Stimulated activated CD8-positive, alpha-beta memory T cell treated with anti-CD3 and anti-CD28 coated beads, Interleukin-2, amount 100 ng/mL, for 1 hour (primary cell): ENCODE measurements at regions not wholly inside any gene's neighbourhood (a gene's known extent, or its start where the extent isn't known, plus 50 kb on each side); places are given as distances from the start of the nearest gene placed in this dataset.

Experiments used
- DNase-seq, 2 donors: peaks; one replicate each; pipeline ENCODE4 v3.0.0-alpha.2; 2020; ENCODE audit warnings: low read depth in 2 of 2

DNA sequence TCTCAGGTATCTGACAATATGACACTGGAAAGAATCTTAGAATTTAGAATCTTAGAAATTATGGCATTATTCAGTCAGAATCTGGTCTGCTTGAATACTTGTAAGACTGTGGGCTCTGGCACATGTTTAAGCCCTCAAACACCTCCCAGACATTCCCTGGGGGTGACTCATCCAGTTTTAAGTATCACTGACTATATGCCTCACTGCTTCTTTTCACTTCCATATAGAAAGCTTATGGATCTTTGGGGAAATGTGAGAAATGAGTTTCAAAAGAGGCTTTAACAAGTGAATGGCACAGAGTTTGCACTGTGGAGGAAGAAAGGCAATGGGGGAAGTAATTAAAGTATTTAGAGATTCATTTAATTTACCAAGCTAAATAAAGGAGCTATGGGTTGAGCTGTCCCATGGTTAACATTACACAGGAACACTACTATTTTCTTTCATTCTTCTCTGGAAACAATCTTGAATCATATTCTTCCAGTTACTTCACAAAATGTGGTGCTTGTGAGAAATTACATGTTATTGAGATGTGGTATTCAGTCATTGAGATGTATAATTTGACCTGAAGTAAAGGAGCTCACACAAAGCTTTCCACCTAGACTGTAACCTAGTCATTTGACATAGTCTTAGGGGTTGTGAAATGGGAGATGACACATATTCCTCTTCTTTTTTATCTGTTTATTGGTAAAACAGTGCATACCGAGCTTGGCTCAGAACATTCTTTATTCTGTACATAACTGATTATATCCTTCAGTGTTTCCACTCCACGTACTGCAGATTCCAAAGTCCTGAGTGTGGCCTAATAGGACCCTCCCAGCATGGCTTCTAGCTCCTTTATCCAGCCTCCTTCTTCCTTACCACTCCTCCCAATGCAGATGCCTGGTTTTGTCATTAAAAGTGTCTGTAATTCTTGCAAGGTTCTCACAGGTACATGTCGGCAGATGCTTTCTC lies 544.6 kb upstream of the NECTIN3 start:
- no peak for DNase-seq

DNA sequence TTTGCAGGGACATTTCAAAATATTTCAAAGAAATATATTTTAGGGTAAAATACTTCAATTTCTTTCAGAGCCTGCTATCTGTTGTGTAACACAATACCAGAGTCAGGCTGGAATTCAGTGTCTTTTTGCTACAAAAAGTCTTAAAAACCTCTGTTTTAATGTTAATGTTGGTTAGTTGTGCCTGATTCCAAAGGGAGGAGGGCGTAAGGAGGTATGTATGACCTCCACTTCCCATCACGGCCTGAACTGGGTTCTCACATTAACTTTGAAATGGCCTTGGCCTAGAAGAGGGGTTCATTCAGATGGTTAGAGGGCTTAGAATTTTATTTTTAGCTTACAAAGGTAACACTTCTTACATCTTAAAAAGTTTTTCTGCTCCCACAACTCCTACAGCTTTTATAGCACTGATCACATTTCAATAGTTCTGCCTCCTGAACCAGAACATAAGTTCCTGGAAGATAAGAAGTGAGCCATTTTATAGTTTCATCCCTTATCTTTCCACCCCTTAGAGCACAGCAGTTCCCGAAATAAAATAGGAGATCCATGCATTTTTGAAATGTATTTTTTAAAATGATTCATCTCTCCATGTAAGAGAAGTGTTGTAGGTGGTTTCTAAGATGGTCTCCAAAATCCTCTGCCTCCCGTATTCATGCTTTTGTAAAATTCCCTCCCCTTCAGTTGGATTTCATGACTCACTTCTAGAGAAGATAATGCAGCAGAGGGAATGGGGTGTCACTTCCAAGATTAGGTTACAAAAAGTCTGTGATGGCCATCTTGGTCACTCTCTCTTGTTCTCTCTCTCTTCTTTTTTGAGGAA lies 543.1 kb upstream of the NECTIN3 start:
- no peak for DNase-seq

DNA sequence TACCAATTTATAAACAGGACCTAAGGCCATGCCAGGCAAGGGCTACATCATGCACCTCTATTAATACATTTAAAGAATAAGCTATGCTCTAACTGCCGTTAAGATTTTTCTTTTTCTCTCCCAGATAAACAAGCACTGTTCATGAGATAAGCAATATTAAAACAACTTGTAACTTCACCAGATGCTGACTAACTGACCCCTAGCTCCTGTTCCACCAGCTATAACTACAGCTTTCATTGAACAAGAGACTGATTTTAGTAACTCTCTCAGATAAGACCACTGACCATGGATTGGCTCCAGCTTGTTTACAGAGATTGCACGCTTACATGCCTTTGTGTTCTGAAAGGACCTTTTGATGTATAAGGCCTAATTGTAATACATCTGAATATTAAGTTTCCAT lies 540.7 kb upstream of the NECTIN3 start:
- DNase-seq = no peak

DNA sequence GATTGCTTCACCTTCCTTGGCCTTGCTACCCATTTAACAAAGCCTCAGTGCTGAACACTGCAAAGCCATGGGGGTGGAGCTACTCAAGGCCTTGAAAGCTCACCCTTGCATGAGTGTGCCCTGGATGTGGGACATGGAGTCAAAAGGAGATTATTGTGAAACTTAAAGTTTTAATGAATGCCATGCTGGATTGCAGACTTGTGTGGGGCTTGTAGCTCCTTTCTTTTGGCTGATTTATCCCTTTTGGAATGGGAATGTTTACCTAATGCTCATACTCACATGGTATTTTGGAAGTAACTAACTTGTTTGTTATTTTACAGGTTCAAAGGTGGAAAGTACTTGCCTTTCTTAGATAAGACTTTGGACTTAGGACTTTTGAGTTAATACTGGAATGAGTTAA lies 538.5 kb upstream of the NECTIN3 start:
- DNase-seq = no peak

DNA sequence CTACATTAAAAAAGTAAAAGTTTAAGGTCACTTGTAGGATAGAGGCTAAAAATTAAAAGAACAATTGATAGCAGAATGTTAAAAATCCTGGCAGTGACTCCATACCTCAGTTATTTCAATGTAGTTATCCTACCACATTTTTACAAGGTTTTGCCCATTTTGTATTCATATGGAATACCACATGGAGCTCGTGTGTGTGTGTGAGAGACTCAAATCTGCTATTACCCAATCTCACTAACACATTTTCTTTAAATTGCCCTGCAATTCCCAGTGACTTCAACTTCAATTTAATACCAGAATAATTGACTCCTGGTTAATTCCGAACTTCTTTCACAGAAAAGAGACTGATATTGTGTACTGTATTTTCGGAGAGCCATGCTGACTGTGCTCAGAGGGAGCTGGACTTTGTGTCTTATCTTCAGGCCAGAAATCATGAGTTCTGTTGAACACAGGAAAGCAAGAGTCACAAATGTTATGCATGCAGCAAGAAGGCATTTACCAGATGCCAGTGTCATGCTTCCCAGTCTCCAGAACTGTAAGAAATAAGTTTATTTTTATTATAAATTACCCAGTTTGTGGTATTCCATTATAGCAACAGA lies 529.0 kb upstream of the NECTIN3 start:
- no peak for DNase-seq

DNA sequence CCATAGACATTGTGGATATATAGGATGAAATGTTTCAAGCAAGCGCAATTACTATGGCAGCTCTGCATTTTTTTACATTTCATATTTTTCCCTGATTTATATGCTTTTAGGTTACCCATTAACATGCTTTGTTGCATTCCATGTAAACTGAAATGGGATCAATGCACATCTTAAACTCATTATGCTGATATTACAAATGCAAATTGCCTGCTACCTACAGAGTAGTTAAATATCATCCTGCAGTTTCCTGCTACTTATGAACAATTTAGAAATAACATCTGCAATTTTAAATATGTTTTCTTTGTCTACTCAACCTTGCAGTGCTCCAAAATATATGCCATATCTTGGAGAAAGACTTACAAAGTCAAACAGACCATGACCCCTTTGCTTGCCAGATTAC lies 526.9 kb upstream of the NECTIN3 start:
- DNase-seq = no peak

DNA sequence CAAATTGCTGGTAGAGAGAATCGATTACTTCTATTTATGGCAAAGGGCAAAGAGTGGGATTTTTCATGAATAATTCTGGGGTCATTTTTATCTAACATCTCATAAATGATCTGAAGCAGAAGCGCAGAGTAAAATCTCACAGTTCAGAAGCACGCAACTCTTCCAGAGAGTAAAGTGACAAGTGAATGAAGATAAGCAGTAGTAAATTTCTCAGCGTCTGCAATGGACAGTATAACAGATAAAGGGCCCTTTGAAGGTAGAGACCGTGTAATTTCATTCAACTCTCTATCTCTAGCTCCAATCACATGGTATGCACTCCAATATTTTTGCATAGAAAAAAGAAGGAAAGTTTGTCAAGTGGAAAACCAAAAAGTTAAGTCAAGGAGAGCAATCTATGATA lies 521.1 kb upstream of the NECTIN3 start:
- DNase-seq = no peak

DNA sequence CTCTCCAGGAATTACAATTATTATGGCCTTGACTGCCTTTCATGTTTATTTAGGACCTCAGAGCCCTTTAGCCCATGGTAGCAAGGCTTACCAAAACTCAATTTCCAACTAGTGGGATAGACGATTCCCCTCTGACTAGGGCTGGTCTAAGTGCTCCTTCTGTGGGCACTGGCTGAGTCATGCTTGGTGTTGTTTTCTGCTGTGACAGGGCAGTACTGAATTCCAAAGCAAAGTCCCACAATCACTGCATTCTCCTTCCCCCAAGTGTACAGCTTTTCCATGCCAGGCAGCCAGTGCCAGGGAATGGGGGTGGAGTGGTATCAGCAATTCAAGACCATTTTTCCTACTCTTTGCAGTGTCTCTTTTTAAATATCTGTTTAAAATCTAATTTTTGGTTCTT lies 509.0 kb upstream of the NECTIN3 start:
- no peak for DNase-seq

DNA sequence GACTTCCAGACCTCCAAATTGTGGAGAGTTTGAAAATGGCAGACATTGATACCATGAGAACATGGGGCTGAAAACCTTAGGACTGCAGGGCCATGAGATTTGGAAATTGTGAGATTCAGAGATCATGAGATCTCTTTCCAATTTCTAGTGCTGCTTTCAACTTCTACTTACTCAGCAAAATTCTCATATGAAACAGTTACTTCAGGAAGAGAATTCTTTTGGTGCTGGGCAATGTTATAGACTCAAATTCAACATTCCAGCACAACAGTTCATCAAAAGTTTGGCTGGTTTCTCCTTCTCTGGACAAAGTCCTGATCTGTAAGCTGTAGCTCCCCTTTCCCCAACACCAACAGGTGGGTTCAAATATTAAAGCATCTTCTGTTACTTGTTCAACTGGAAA lies 506.9 kb upstream of the NECTIN3 start:
- no peak for DNase-seq

DNA sequence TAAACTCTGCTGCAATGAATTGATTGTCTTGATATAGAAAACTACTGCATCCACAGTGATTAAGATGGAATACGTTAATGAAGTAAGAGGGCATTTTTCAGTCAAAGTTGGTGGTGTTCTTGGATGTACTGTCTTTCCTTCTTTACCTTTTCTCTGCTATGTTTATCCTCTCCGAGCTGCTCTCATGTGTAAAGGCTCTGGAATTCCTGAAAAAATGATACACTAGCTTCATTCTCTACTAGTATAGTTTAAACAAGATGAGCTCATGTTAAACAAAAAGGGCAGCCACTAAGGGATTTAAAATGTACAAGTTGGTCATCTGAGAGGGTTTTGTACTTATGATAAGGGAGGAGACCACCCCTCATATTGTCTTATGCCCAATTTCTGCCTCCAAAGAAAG lies 504.6 kb upstream of the NECTIN3 start:
- no peak for DNase-seq

DNA sequence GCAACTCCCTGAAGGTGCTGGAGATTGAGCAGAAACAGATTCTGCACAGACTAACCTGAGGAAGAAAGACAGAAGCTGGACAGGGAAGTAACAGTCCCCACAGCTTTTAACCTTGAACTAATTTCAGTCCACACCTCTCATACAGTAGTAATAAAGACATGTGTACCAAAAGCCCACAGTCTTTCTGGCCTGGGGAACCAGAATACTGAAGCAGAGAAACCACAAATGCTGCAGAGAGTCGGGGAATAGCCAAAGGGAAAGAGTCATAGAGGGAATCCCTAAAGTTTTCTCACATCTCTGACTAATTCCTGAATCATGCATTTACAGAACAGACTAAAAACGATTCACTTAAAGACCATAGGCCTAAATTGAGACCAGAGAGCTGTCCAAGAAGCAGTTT lies 503.4 kb upstream of the NECTIN3 start:
- no peak for DNase-seq

DNA sequence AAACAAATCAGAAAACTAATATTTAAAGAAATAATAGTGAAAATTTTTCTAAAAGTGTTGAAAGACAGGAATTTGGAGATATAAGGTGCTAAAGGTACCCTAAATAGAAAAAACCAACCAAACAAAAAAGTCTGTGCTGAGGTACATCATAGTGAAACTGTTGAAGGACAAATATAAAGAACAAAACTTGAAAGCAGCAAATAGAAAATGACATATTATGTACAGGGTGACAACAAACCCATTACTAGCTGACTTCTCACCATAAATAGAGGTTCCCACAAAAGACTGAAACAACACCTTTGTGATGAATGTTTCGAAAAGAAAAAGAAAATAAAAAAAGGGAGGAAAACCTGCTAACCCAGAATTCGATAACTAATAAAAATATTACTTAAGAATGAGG lies 502.5 kb upstream of the NECTIN3 start:
- DNase-seq = no peak

DNA sequence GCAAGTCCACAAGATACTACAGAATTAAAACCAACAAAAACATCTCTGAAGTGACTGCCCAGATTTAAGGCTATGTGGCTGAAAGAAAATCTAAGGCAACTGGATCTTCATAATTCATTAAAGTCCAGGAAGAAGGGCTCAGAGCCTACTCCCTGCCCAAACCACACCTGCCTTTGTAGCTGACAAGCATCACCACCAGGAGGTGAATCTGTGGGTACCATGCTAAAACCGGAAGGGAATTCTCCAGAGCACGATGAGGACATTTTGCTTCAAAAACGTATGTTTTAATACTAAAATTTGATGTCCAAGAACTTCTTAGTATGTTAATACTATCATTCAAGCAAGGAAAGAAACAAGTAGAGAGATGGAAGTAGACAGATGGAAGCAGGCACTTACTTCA lies 495.9 kb upstream of the NECTIN3 start:
- no peak for DNase-seq

DNA sequence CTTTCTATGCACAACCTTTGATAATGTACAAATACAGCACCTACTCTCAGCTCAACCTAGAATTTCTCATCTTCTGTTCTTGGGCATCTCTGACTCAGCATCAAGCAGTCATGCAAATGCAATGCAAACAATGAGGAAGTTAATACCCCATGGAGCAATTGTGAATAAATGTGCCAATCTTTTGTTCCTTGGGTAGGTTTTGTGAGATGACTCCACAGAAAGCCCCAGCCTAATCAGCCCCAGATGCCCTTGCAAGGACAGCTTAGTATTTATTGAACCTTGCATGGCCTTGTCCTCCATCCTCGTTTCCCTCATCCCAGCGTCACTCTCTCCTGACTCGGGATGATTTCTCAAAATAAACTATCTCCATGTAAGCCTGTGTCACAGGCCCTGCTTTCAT lies 494.7 kb upstream of the NECTIN3 start:
- DNase-seq = no peak

DNA sequence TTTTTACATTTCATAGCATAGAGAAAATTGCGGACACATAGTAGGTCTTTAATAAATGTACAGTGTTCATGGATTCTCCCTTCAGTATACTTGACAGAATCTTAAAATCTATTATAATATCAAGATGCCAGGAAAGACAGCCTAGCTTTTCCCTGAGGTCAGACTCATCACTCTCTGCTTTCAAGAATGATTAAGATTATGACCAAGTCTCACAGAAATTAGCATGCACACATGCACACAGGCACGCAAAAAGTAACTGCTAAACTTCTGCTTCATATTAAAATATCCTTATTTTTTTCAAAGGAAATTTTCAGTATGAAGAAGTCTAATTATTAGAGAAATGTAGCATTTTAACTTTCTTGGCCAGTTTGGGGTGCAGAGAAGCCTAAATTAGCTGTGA lies 493.8 kb upstream of the NECTIN3 start:
- DNase-seq = no peak

DNA sequence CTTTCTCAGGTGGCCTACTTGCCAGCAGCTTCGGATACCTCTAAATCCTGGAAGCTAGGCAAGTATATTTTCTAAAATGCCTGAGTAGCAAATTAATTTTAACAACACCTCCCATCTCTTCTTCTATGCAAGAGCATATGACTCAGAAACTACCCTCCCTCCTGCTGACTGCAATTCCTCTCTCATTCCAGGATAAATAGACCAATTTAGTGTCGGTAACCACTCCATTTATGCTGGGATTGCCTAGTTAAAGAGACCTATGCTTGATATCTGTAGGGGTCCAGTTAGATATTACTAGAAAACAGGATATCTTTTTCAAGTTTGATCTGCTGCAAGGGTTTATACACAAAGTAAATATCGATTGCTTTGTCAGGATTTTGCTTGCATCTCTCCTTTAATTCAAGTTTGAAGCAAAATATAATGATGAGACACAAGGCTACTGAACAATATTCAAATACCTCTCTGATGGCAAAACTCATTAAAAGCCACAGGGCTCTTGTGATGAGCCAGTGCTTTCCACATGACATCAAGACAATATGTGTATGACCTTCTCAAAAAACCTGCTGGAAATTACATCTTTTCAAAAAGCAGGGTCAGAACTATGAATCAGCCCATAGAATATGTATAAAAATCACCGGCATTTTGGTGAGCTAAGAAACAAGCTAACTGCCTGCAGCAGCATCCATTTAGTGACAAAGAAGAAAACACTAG lies 491.6 kb upstream of the NECTIN3 start:
- DNase-seq = no peak

DNA sequence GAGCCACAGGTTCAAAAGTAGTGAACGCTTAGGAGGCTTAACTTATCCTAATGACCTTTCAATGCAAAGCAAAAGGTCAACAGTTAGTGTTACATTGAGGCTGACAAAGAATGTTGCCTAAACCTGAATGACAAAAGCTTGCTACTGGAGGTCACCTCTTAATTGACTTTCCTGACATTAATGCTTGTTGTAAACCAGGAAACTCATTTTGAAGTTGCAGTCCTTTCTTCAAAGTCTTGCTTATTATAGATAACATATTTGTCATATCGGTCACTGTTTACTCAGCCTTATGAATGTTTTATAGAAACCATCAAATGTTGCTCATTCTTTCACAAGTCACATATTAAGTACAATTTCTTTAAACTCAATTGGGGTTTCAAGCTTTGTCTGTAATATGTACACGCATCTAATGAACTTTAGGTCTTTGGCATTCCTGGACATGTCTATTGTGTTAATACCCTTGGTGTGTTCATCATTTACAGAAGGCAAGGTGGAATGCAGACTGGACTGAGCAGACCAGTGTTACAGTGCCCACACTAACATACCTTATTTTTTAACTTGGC lies 488.2 kb upstream of the NECTIN3 start:
- DNase-seq = no peak

DNA sequence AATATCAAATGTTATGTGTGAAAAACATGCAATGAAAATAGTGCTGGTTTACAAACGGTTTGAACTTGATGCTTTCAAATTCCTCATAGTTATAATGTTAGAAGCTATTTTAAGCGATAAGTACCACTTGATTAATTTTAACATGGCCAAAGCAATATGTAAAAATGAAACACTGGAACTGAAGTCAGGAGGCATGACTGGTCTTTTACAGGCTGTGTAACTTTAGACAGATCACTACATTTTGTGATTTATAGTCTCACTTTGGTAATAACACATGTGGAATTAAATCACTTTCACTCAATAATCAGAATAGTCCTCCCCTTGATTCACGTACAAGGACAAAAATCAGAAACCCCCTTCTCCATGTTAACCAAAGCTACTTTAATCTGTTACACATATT lies 482.7 kb upstream of the NECTIN3 start:
- no peak for DNase-seq

DNA sequence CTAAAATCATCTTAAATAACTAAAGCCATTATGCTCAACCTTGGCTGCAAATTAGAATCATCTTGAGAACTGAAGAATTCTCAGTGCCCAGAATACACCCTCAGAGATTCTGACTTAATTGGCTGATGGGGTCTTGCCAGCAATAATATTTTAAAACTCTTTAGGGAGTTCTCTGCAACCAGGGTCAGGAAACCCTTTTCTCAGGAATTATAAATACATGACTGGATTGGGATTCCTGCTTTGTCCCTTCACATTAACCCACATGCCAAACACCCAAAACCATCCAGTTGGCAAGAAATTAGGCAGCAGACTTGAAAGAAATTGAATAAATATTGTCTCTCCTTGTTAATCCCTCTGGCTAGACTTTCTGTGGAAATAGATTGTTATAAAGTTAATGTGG lies 482.3 kb upstream of the NECTIN3 start:
- DNase-seq = no peak

DNA sequence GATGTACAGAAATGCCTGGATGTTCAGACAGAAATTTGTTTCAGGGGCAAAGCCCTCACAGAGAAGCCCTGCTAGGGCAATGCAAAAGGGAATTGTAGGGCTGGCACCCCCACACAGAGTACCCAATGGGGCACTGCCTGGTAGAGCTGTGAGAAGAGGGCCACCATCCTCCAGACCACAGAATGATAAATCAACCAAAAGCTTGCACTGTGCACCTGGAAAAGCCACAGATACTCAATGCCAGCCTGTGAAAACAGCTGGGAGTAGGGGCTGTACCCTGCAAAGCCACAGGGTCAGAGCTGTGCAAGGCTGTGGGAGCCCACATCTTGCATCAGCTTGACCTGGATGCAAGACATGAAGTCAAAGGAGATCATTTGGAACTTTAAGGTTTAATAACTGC lies 477.9 kb upstream of the NECTIN3 start:
- DNase-seq = no peak

DNA sequence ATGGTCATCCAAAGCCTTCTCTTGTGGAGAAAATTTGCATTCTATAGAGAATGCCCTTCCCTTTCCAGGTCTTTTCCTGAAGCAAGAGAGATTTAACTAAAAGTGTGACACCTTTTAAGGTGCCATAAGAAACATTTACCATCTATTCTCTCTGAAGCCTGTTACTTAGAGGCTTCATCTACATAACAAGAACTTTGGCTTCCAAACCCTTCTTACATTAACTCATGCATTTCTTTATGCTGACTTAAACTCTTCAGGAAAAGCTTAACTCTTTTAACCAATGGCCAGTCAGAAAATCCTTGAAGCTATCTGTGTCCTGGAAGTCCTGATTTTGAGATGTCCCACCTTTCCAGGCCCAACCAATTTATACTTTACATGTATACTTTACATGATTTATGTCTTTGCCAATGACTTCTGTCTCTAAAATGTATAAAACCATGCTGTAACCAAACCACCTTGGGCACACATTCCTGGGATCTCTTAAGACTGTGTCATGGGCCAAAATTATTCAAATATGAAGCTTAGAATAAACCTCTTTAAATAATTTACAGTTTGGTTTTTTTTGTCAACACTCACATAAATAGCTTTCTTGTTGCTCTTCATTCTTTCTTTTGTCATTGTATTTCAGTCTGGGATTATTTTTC lies 472.6 kb upstream of the NECTIN3 start:
- no peak for DNase-seq
